GM19452 (cell line): ENCODE measurements at regions not wholly inside any gene's neighbourhood (a gene's known extent, or its start where the extent isn't known, plus 50 kb on each side); places are given as distances from the start of the nearest gene placed in this dataset.
A peak's percentile ranks its signal among the peaks of the same experiment; 100 is the strongest.
"Not testable (repeated sequence)": the region's sequence is repeated elsewhere in the genome, so short reads cannot be mapped to it uniquely, and the experiment has no call there.

Experiments
- ATAC-seq: cut with Tn5 transposase; IDR thresholded peaks from one replicate; pipeline ENCODE4 v1.9.1; 2021; ENCODE audit not compliant: unreplicated experiment

- not testable (repeated sequence) for ATAC-seq
Measured at GRCh38 chr4:118502967-118503366, 150.2 kb upstream of the PRSS12 start.

- ATAC-seq = not testable (repeated sequence)
Measured at GRCh38 chr4:118504927-118505326, 152.1 kb upstream of the PRSS12 start.

GRCh38 chr4:118505491-118505890 lies 152.7 kb upstream of the PRSS12 start:
- ATAC-seq = not testable (repeated sequence)

GRCh38 chr4:118512870-118513269 lies 160.1 kb upstream of the PRSS12 start:
- not testable (repeated sequence) for ATAC-seq

GRCh38 chr4:118514332-118514731 lies 161.5 kb upstream of the PRSS12 start:
- ATAC-seq = not testable (repeated sequence)

- not testable (repeated sequence) for ATAC-seq
Measured at GRCh38 chr4:118516107-118516506, 163.3 kb upstream of the PRSS12 start.

GRCh38 chr4:118530107-118530506 lies 155.1 kb upstream of the METTL14 start:
- ATAC-seq = not testable (repeated sequence)

- ATAC-seq = not testable (repeated sequence)
Measured at GRCh38 chr4:118531947-118532346, 153.2 kb upstream of the METTL14 start.

GRCh38 chr4:118535788-118536187 lies 149.4 kb upstream of the METTL14 start:
- not testable (repeated sequence) for ATAC-seq

GRCh38 chr4:118539412-118540077 lies 145.6 kb upstream of the METTL14 start:
- ATAC-seq = not testable (repeated sequence)

GRCh38 chr4:118556576-118556975 lies 128.6 kb upstream of the METTL14 start:
- not testable (repeated sequence) for ATAC-seq

GRCh38 chr4:118557298-118557851 lies 127.8 kb upstream of the METTL14 start:
- ATAC-seq = no peak

- ATAC-seq = not testable (repeated sequence)
Measured at GRCh38 chr4:118558188-118558587, 127.0 kb upstream of the METTL14 start.

GRCh38 chr4:118561559-118561958 lies 123.6 kb upstream of the METTL14 start:
- ATAC-seq = not testable (repeated sequence)

GRCh38 chr4:118566003-118566513 lies 119.1 kb upstream of the METTL14 start:
- ATAC-seq = peak; percentile 89

- not testable (repeated sequence) for ATAC-seq
Measured at GRCh38 chr4:118572991-118573390, 112.2 kb upstream of the METTL14 start.

- ATAC-seq = not testable (repeated sequence)
Measured at GRCh38 chr4:118574251-118574913, 110.8 kb upstream of the METTL14 start.

GRCh38 chr4:118575057-118575456 lies 110.1 kb upstream of the METTL14 start:
- not testable (repeated sequence) for ATAC-seq

GRCh38 chr4:118575726-118576125 lies 109.5 kb upstream of the METTL14 start:
- ATAC-seq = not testable (repeated sequence)

- not testable (repeated sequence) for ATAC-seq
Measured at GRCh38 chr4:118576709-118577219, 108.4 kb upstream of the METTL14 start.

- no peak for ATAC-seq
Measured at GRCh38 chr4:118585015-118585414, 100.2 kb upstream of the METTL14 start.
